ENCODE measurements at regions not wholly inside any gene's neighbourhood (a gene's known extent, or its start where the extent isn't known, plus 50 kb on each side); places are given as distances from the start of the nearest gene placed in this dataset.
A peak's percentile ranks its signal among the peaks of the same experiment; 100 is the strongest.

GRCh38 chr6:106884576-106884975 is 90.0 kb downstream of the CD24 start:
- no peak for DNase-seq (ENCODE audit: low read depth)

- peak; percentile 24 for DNase-seq (ENCODE audit: low read depth)
Observed at GRCh38 chr6:106883808-106884262, 90.7 kb downstream of the CD24 start.

GRCh38 chr6:106882601-106883518 is 91.7 kb downstream of the CD24 start:
- no peak for DNase-seq (ENCODE audit: low read depth)

GRCh38 chr6:106882138-106882537 is 92.4 kb downstream of the CD24 start:
- no peak for DNase-seq (ENCODE audit: low read depth)

- no peak for DNase-seq (ENCODE audit: low read depth)
Observed at GRCh38 chr6:106880952-106881351, 93.6 kb downstream of the CD24 start.

GRCh38 chr6:106875782-106876321 is 98.7 kb downstream of the CD24 start:
- no peak for DNase-seq (ENCODE audit: low read depth)

- no peak for DNase-seq (ENCODE audit: low read depth)
Observed at GRCh38 chr6:106874481-106874880, 100.0 kb downstream of the CD24 start.

GRCh38 chr6:106872049-106872448 is 102.5 kb downstream of the CD24 start:
- DNase-seq (ENCODE audit: low read depth), result peak; percentile 93

GRCh38 chr6:106870824-106871717 is 103.5 kb downstream of the CD24 start:
- DNase-seq (ENCODE audit: low read depth), result peak; percentile 85

- DNase-seq (ENCODE audit: low read depth), result peak; percentile 99
Observed at GRCh38 chr6:106870069-106870468, 104.5 kb downstream of the CD24 start.

- no peak for DNase-seq (ENCODE audit: low read depth)
Observed at GRCh38 chr6:106869203-106869602, 105.3 kb downstream of the CD24 start.

GRCh38 chr6:106866875-106867658 is 107.5 kb downstream of the CD24 start:
- DNase-seq (ENCODE audit: low read depth), result no peak

- no peak for DNase-seq (ENCODE audit: low read depth)
Observed at GRCh38 chr6:106862858-106863257, 111.7 kb downstream of the CD24 start.

GRCh38 chr6:106860940-106861339 is 113.6 kb downstream of the CD24 start:
- DNase-seq (ENCODE audit: low read depth), result no peak

GRCh38 chr6:106858653-106859092 is 115.9 kb downstream of the CD24 start:
- DNase-seq (ENCODE audit: low read depth), result peak; percentile 77

GRCh38 chr6:106857771-106858652 is 116.5 kb downstream of the CD24 start:
- no peak for DNase-seq (ENCODE audit: low read depth)

- peak; percentile 40 for DNase-seq (ENCODE audit: low read depth)
Observed at GRCh38 chr6:106857310-106857709, 117.2 kb downstream of the CD24 start.

- DNase-seq (ENCODE audit: low read depth), result no peak
Observed at GRCh38 chr6:106856227-106856874, 118.2 kb downstream of the CD24 start.

GRCh38 chr6:106855117-106855516 is 119.4 kb downstream of the CD24 start:
- no peak for DNase-seq (ENCODE audit: low read depth)
